ENCODE measurements at regions not wholly inside any gene's neighbourhood (a gene's known extent, or its start where the extent isn't known, plus 50 kb on each side); places are given as distances from the start of the nearest gene placed in this dataset.
"Not testable (repeated sequence)": the region's sequence is repeated elsewhere in the genome, so short reads cannot be mapped to it uniquely, and the experiment has no call there.

- not testable (repeated sequence) for DNase-seq (ENCODE audit: low read depth in 2 of 2)
These were observed 102.3 kb downstream of the ZNF267 start for GRCh38 chr16:31975826-31976419.

GRCh38 chr16:31978463-31978862 is 104.9 kb downstream of the ZNF267 start:
- not testable (repeated sequence) for DNase-seq (ENCODE audit: low read depth in 2 of 2)

GRCh38 chr16:31981739-31982138 is 108.1 kb downstream of the ZNF267 start:
- DNase-seq (ENCODE audit: low read depth in 2 of 2): not testable (repeated sequence)

GRCh38 chr16:31982986-31983385 is 109.4 kb downstream of the ZNF267 start:
- DNase-seq (ENCODE audit: low read depth in 2 of 2): not testable (repeated sequence)

GRCh38 chr16:31983666-31984065 is 110.1 kb downstream of the ZNF267 start:
- not testable (repeated sequence) for DNase-seq (ENCODE audit: low read depth in 2 of 2)

GRCh38 chr16:31986895-31987294 is 113.3 kb downstream of the ZNF267 start:
- not testable (repeated sequence) for DNase-seq (ENCODE audit: low read depth in 2 of 2)

- DNase-seq (ENCODE audit: low read depth in 2 of 2): peak; percentile 14 to 23
These were observed 115.3 kb downstream of the ZNF267 start for GRCh38 chr16:31988595-31989581.

- DNase-seq (ENCODE audit: low read depth in 2 of 2): not testable (repeated sequence)
These were observed 116.7 kb downstream of the ZNF267 start for GRCh38 chr16:31990261-31990660.

- DNase-seq (ENCODE audit: low read depth in 2 of 2): not testable (repeated sequence)
These were observed 117.4 kb downstream of the ZNF267 start for GRCh38 chr16:31990980-31991379.

GRCh38 chr16:31996325-31996724 is 122.7 kb downstream of the ZNF267 start:
- DNase-seq (ENCODE audit: low read depth in 2 of 2): not testable (repeated sequence)

GRCh38 chr16:32002496-32002895 is 128.9 kb downstream of the ZNF267 start:
- not testable (repeated sequence) for DNase-seq (ENCODE audit: low read depth in 2 of 2)

GRCh38 chr16:32003819-32004218 is 130.2 kb downstream of the ZNF267 start:
- not testable (repeated sequence) for DNase-seq (ENCODE audit: low read depth in 2 of 2)

- not testable (repeated sequence) for DNase-seq (ENCODE audit: low read depth in 2 of 2)
These were observed 165.3 kb downstream of the ZNF267 start for GRCh38 chr16:32038783-32039496.

- not testable (repeated sequence) for DNase-seq (ENCODE audit: low read depth in 2 of 2)
These were observed 166.3 kb downstream of the ZNF267 start for GRCh38 chr16:32039919-32040318.

GRCh38 chr16:32066016-32066651 is 187.0 kb upstream of the TP53TG3D start:
- DNase-seq (ENCODE audit: low read depth in 2 of 2): not testable (repeated sequence)

GRCh38 chr16:32071586-32071985 is 181.5 kb upstream of the TP53TG3D start:
- not testable (repeated sequence) for DNase-seq (ENCODE audit: low read depth in 2 of 2)

GRCh38 chr16:32083891-32084290 is 169.2 kb upstream of the TP53TG3D start:
- DNase-seq (ENCODE audit: low read depth in 2 of 2): not testable (repeated sequence)

GRCh38 chr16:32084656-32085401 is 168.3 kb upstream of the TP53TG3D start:
- not testable (repeated sequence) for DNase-seq (ENCODE audit: low read depth in 2 of 2)

- peak; percentile 33 to 51 for DNase-seq (ENCODE audit: low read depth in 2 of 2)
These were observed 167.5 kb upstream of the TP53TG3D start for GRCh38 chr16:32085438-32086141.

- DNase-seq (ENCODE audit: low read depth in 2 of 2): not testable (repeated sequence)
These were observed 137.5 kb upstream of the TP53TG3D start for GRCh38 chr16:32115562-32115961.

Measured in stimulated activated CD8-positive, alpha-beta memory T cell treated with anti-CD3 and anti-CD28 coated beads, Interleukin-15, amount 100 ng/mL, for 4 hours (primary cell).